Vagina (tissue), 2 donors: ENCODE measurements at regions not wholly inside any gene's neighbourhood (a gene's known extent, or its start where the extent isn't known, plus 50 kb on each side); places are given as distances from the start of the nearest gene placed in this dataset.

Experiments
- POLR2AphosphoS5 ChIP-seq, 2 donors: sonication (generic); formaldehyde crosslinking; IDR thresholded peaks; one replicate each; pipeline ENCODE4 v1.9.0; 2017; ENCODE audit warnings: antibody characterized with exemption in 2 of 2, mild to moderate bottlenecking in 2 of 2, low read depth in 1 of 2; ENCODE audit not compliant: insufficient read depth in 1 of 2
- TF ChIP-seq, protein P1 (sequence below), 3 experiments: fragments of 450-650 bp in 2 of 3; fragments of 200-600 bp in 1 of 3; sonication (generic) in 1 of 3; IDR thresholded peaks; one replicate each; pipeline ENCODE4 v1.5.1; 2017 to 2019; ENCODE audit warnings: antibody characterized with exemption in 3 of 3, mild to moderate bottlenecking in 2 of 3, moderate library complexity in 2 of 3

- TF ChIP-seq POLR2AphosphoS5 (IDR thresholded peaks at IDR 0.05; ENCODE audit: insufficient read depth in 1 of 2, low read depth in 1 of 2) = no peak
- TF ChIP-seq, protein P1, sequence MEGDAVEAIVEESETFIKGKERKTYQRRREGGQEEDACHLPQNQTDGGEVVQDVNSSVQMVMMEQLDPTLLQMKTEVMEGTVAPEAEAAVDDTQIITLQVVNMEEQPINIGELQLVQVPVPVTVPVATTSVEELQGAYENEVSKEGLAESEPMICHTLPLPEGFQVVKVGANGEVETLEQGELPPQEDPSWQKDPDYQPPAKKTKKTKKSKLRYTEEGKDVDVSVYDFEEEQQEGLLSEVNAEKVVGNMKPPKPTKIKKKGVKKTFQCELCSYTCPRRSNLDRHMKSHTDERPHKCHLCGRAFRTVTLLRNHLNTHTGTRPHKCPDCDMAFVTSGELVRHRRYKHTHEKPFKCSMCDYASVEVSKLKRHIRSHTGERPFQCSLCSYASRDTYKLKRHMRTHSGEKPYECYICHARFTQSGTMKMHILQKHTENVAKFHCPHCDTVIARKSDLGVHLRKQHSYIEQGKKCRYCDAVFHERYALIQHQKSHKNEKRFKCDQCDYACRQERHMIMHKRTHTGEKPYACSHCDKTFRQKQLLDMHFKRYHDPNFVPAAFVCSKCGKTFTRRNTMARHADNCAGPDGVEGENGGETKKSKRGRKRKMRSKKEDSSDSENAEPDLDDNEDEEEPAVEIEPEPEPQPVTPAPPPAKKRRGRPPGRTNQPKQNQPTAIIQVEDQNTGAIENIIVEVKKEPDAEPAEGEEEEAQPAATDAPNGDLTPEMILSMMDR (IDR thresholded peaks at IDR 0.05) = no peak
These were observed 1147.1 kb downstream of the STIM2 start for GRCh38 chr4:28007693-28008092.
